NCI-H2196 (cell line): ENCODE measurements at regions not wholly inside any gene's neighbourhood (a gene's known extent, or its start where the extent isn't known, plus 50 kb on each side); places are given as distances from the start of the nearest gene placed in this dataset.

Experiments used
- DNase-seq: peaks from one replicate; lab custom pipeline; 2025; ENCODE audit not compliant: unreplicated experiment; lab: John Stamatoyannopoulos, UW

GRCh38 chr6:131382631-131383030 is 190.4 kb upstream of the ARG1 start:
- no peak for DNase-seq

GRCh38 chr6:131383421-131384411 is 189.3 kb upstream of the ARG1 start:
- DNase-seq: no peak

- no peak for DNase-seq
Measured at GRCh38 chr6:131387562-131388447, 185.2 kb upstream of the ARG1 start.

- DNase-seq: no peak
Measured at GRCh38 chr6:131390322-131390721, 182.7 kb upstream of the ARG1 start.

- no peak for DNase-seq
Measured at GRCh38 chr6:131391116-131391515, 181.9 kb upstream of the ARG1 start.

- DNase-seq: no peak
Measured at GRCh38 chr6:131393433-131393832, 179.6 kb upstream of the ARG1 start.

- DNase-seq: no peak
Measured at GRCh38 chr6:131394768-131395432, 178.1 kb upstream of the ARG1 start.

GRCh38 chr6:131398176-131398575 is 174.8 kb upstream of the ARG1 start:
- no peak for DNase-seq

GRCh38 chr6:131399433-131399832 is 173.6 kb upstream of the ARG1 start:
- DNase-seq: no peak

GRCh38 chr6:131400054-131400778 is 172.8 kb upstream of the ARG1 start:
- no peak for DNase-seq

GRCh38 chr6:131400779-131401496 is 172.1 kb upstream of the ARG1 start:
- no peak for DNase-seq

GRCh38 chr6:131408811-131409210 is 164.2 kb upstream of the ARG1 start:
- no peak for DNase-seq

- no peak for DNase-seq
Measured at GRCh38 chr6:131410785-131411184, 162.2 kb upstream of the ARG1 start.

GRCh38 chr6:131412960-131413830 is 159.8 kb upstream of the ARG1 start:
- DNase-seq: no peak

GRCh38 chr6:131413831-131414191 is 159.2 kb upstream of the ARG1 start:
- no peak for DNase-seq

- no peak for DNase-seq
Measured at GRCh38 chr6:131414956-131415355, 158.1 kb upstream of the ARG1 start.

GRCh38 chr6:131418441-131418840 is 154.6 kb upstream of the ARG1 start:
- no peak for DNase-seq

- no peak for DNase-seq
Measured at GRCh38 chr6:131419702-131420101, 153.3 kb upstream of the ARG1 start.

GRCh38 chr6:131424016-131424415 is 149.0 kb upstream of the ARG1 start:
- no peak for DNase-seq
